Astrocyte (in vitro differentiated cells and primary cell): ENCODE measurements at regions not wholly inside any gene's neighbourhood (a gene's known extent, or its start where the extent isn't known, plus 50 kb on each side); places are given as distances from the start of the nearest gene placed in this dataset.
"Not testable (repeated sequence)": the region's sequence is repeated elsewhere in the genome, so short reads cannot be mapped to it uniquely, and the experiment has no call there.

Source experiments
- DNase-seq: peaks from one replicate; pipeline ENCODE4 v3.0.0-alpha.2; 2010; ENCODE audit warnings: low read depth
- FAIRE-seq: peaks from 2 replicates; lab custom pipeline; 2011; peaks lifted over from hg19 to GRCh38; lab: Jason Lieb, UNC
- H2AFZ ChIP-seq: 2 replicates; pipeline ENCODE4 v1.6.0; 2012; ENCODE audit warnings: low read depth, low read length, inconsistent platforms
- H3K27ac ChIP-seq: 2 replicates; pipeline ENCODE4 v1.5.1; 2011; ENCODE audit warnings: low read depth, low read length, inconsistent platforms
- H3K27me3 ChIP-seq: 2 replicates; pipeline ENCODE4 v1.6.0; 2011; ENCODE audit warnings: low read length, inconsistent platforms; ENCODE audit not compliant: insufficient read depth
- H3K36me3 ChIP-seq: 2 replicates; pipeline ENCODE4 v1.5.1; 2011; ENCODE audit warnings: low read length, inconsistent platforms; ENCODE audit not compliant: insufficient read depth
- H3K4me1 ChIP-seq: 2 replicates; pipeline ENCODE4 v1.5.1; 2011; ENCODE audit warnings: low read length, inconsistent platforms; ENCODE audit not compliant: insufficient read depth
- H3K4me2 ChIP-seq: 2 replicates; pipeline ENCODE4 v1.6.0; 2012; ENCODE audit warnings: low read length, inconsistent platforms
- H3K4me3 ChIP-seq: 2 replicates; pipeline ENCODE4 v1.5.1; 2011; ENCODE audit warnings: low read depth, mild to moderate bottlenecking, low read length, inconsistent platforms; ENCODE audit not compliant: insufficient read depth
- H3K79me2 ChIP-seq: 2 replicates; pipeline ENCODE4 v1.6.0; 2012; ENCODE audit warnings: mild to moderate bottlenecking, low read length, inconsistent platforms; ENCODE audit not compliant: insufficient read depth
- H3K9ac ChIP-seq: 2 replicates; pipeline ENCODE4 v1.6.0; 2012; ENCODE audit warnings: mild to moderate bottlenecking, low read length, inconsistent platforms
- H3K9me3 ChIP-seq: 2 replicates; pipeline ENCODE4 v1.5.1; 2012; ENCODE audit warnings: low read depth, mild to moderate bottlenecking, low read length, inconsistent platforms; ENCODE audit not compliant: insufficient read depth
- H4K20me1 ChIP-seq: 2 replicates; pipeline ENCODE4 v1.6.0; 2012; ENCODE audit warnings: low read length, inconsistent platforms; ENCODE audit not compliant: insufficient read depth
- H3K27ac Mint-ChIP-seq: one replicate; pipeline ENCODE4 v1.8.0; 2021; ENCODE audit warnings: mild to moderate bottlenecking, mixed read lengths; ENCODE audit not compliant: unreplicated experiment
- H3K27me3 Mint-ChIP-seq: one replicate; pipeline ENCODE4 v1.8.0; 2021; ENCODE audit warnings: low read depth, mixed read lengths; ENCODE audit not compliant: unreplicated experiment
- H3K36me3 Mint-ChIP-seq: one replicate; pipeline ENCODE4 v1.8.0; 2021; ENCODE audit warnings: low read depth, mixed read lengths; ENCODE audit not compliant: unreplicated experiment
- H3K4me1 Mint-ChIP-seq: one replicate; pipeline ENCODE4 v1.8.0; 2021; ENCODE audit warnings: low read depth, mixed read lengths; ENCODE audit not compliant: unreplicated experiment
- H3K4me3 Mint-ChIP-seq: one replicate; pipeline ENCODE4 v1.8.0; 2021; ENCODE audit warnings: mild to moderate bottlenecking, moderate library complexity, mixed read lengths; ENCODE audit not compliant: unreplicated experiment
- H3K9me3 Mint-ChIP-seq: one replicate; pipeline ENCODE4 v1.8.0; 2021; ENCODE audit warnings: mild to moderate bottlenecking, mixed read lengths; ENCODE audit not compliant: unreplicated experiment
- CTCF ChIP-seq: IDR thresholded peaks from 2 replicates; pipeline ENCODE4 v1.5.1; 2011; ENCODE audit warnings: low read depth, mild to moderate bottlenecking, inconsistent platforms, low read length, moderate library complexity; ENCODE audit not compliant: insufficient read depth
- EZH2 ChIP-seq: IDR thresholded peaks from 2 replicates; pipeline ENCODE4 v1.6.1; 2012; ENCODE audit warnings: mild to moderate bottlenecking, low read length, inconsistent platforms; ENCODE audit not compliant: insufficient read depth

- Histone ChIP-seq H3K27me3 (no peaks in the 10 kb centered on the region), H3K4me1 (no peaks in the 10 kb centered on the region), H2AFZ (no peak overlapping the region), H3K27ac (no peak overlapping the region), H3K36me3 (no peaks in the 10 kb centered on the region), H3K4me2 (no peak overlapping the region), H3K4me3 (no peak overlapping the region), H3K9ac (no peak overlapping the region), H3K79me2 (no peaks in the 10 kb centered on the region), H3K9me3 (peaks cover 17% of the 10 kb centered on the region), H4K20me1 (no peaks in the 10 kb centered on the region)
- Mint-ChIP-seq H3K4me1 (no peaks in the 10 kb centered on the region), H3K36me3 (no peaks in the 10 kb centered on the region), H3K4me3 (no peak overlapping the region), H3K9me3 (peaks cover 24% of the 10 kb centered on the region), H3K27me3 (no peaks in the 10 kb centered on the region), H3K27ac (no peak overlapping the region)
- no peak for DNase-seq
- no peak for TF ChIP-seq CTCF
- TF ChIP-seq EZH2, result no peak
- no peak for FAIRE-seq
Measured at GRCh38 chr1:232743999-232744398, 61.2 kb upstream of the MAP10 start.

GRCh38 chr1:232744847-232745246 lies 60.4 kb upstream of the MAP10 start:
- FAIRE-seq (no peak), DNase-seq (no peak)
- no peaks in the 10 kb centered on the region for H4K20me1 ChIP-seq
- no peak overlapping the region for H3K4me3 ChIP-seq
- H3K27ac ChIP-seq, result no peak overlapping the region
- H3K27me3 ChIP-seq, result no peaks in the 10 kb centered on the region
- Mint-ChIP-seq H3K4me1 (no peaks in the 10 kb centered on the region), H3K4me3 (no peak overlapping the region), H3K27ac (no peak overlapping the region), H3K27me3 (no peaks in the 10 kb centered on the region), H3K36me3 (no peaks in the 10 kb centered on the region), H3K9me3 (peaks cover 27% of the 10 kb centered on the region)
- no peaks in the 10 kb centered on the region for H3K36me3 ChIP-seq
- H3K4me2 ChIP-seq, result no peak overlapping the region
- peaks cover 25% of the 10 kb centered on the region for H3K9me3 ChIP-seq
- no peaks in the 10 kb centered on the region for H3K4me1 ChIP-seq
- TF ChIP-seq CTCF, result no peak
- no peak for TF ChIP-seq EZH2
- H3K79me2 ChIP-seq, result no peaks in the 10 kb centered on the region
- H2AFZ ChIP-seq, result no peak overlapping the region
- H3K9ac ChIP-seq, result no peak overlapping the region

- H3K4me3 Mint-ChIP-seq, FAIRE-seq, H3K27ac Mint-ChIP-seq: not testable (repeated sequence)
Measured at GRCh38 chr1:232745698-232746097, 59.5 kb upstream of the MAP10 start.

More at GRCh38 chr1:232745698-232746097, 59.5 kb upstream of the MAP10 start:
- DNase-seq, H3K4me1 ChIP-seq, H3K9ac ChIP-seq, H4K20me1 ChIP-seq, H3K27me3 Mint-ChIP-seq, H3K36me3 Mint-ChIP-seq, H2AFZ ChIP-seq, H3K4me2 ChIP-seq, H3K36me3 ChIP-seq, H3K4me1 Mint-ChIP-seq, H3K27me3 ChIP-seq, H3K79me2 ChIP-seq, H3K4me3 ChIP-seq, H3K27ac ChIP-seq: not testable (repeated sequence)
- H3K9me3 Mint-ChIP-seq, result peaks cover 27% of the 10 kb centered on the region
- peaks cover 26% of the 10 kb centered on the region for H3K9me3 ChIP-seq
